HepG2 (cell line): ENCODE measurements at regions not wholly inside any gene's neighbourhood (a gene's known extent, or its start where the extent isn't known, plus 50 kb on each side); places are given as distances from the start of the nearest gene placed in this dataset.

Experiments
- ATAC-seq: fragments of 200-7000 bp; cut with Tn5 transposase; 3 replicates; pipeline ENCODE4 v1.9.1; 2020; ENCODE audit warnings: mild to moderate bottlenecking, moderate library complexity
- BruUV-seq: library from RNA; stranded (reverse); fragments of 400-500 nt; replicated peaks from 2 replicates; lab custom pipeline; 2021; lab: Mats Ljungman, UMichigan
- CTCF ChIA-PET: fragments of 300-600 bp; formaldehyde crosslinking; extraction: SDS; loops from one replicate; lab custom pipeline; 2021; ENCODE audit warnings: low total read pairs, inconsistent platforms, low intra/inter-chr PET ratio; lab: Yijun Ruan, JAX
- POLR2A ChIA-PET: fragments of 350-600 bp; sonication (Branson Sonifier 250); formaldehyde crosslinking; loops from one replicate; lab custom pipeline; 2020; ENCODE audit warnings: antibody characterized with exemption, inconsistent platforms; lab: Yijun Ruan, JAX
- DNase-seq: peaks from one replicate; pipeline ENCODE4 v3.0.0-alpha.2; 2015; ENCODE audit warnings: low spot score
- FAIRE-seq: peaks from 3 replicates; lab custom pipeline; 2011; peaks lifted over from hg19 to GRCh38; lab: Jason Lieb, UNC
- H2AFZ ChIP-seq: one replicate; pipeline ENCODE4 v1.6.1; 2011; ENCODE audit warnings: low read length, inconsistent platforms
- H3K27ac ChIP-seq: fragments of 300-600 bp; 3 replicates; pipeline ENCODE4 v1.8.0; 2011; ENCODE audit warnings: mixed run types, mild to moderate bottlenecking, mixed read lengths, low read length, inconsistent platforms; ENCODE audit not compliant: insufficient read depth; ENCODE audit errors: extremely low read length
- H3K27me3 ChIP-seq, 2 experiments: fragments of 200-600 bp in 1 of 2; 2 replicates in 1 of 2; 3 replicates in 1 of 2; pipeline versions ENCODE4 v1.6.0 to v1.8.0; 2011; ENCODE audit warnings: low read length in 2 of 2, mild to moderate bottlenecking in 2 of 2, moderate library complexity in 2 of 2, inconsistent platforms in 1 of 2; ENCODE audit not compliant: insufficient read depth in 2 of 2, control insufficient read depth in 1 of 2
- H3K36me3 ChIP-seq, 2 experiments: fragments of 200-600 bp in 1 of 2; replicated peaks in 1 of 2; 2 replicates in 1 of 2; 3 replicates in 1 of 2; pipeline versions ENCODE4 v1.5.1 to v1.8.0; 2011; ENCODE audit warnings: low read length in 2 of 2, inconsistent platforms in 1 of 2; ENCODE audit not compliant: insufficient read depth in 2 of 2, control insufficient read depth in 1 of 2
- H3K4me1 ChIP-seq: 2 replicates; pipeline ENCODE4 v1.5.1; 2012; ENCODE audit warnings: low read length, inconsistent platforms; ENCODE audit not compliant: insufficient read depth
- H3K4me2 ChIP-seq: 2 replicates; pipeline ENCODE4 v1.6.0; 2011; ENCODE audit warnings: low read depth, low read length, inconsistent platforms
- H3K4me3 ChIP-seq, 3 experiments: fragments of 200-600 bp in 1 of 3; sonication (generic), shearing (Covaris generic) in 1 of 3; replicated peaks in 1 of 3; 2 replicates each; pipeline ENCODE4 v1.5.1; 2011 to 2016; ENCODE audit warnings: low read length in 3 of 3, inconsistent platforms in 2 of 3, low read depth in 2 of 3, mild to moderate bottlenecking in 2 of 3, control low read depth in 1 of 3, mixed read lengths in 1 of 3; ENCODE audit not compliant: insufficient read depth in 1 of 3
- H3K79me2 ChIP-seq: one replicate; pipeline ENCODE4 v1.6.1; 2011; ENCODE audit warnings: low read length, inconsistent platforms; ENCODE audit not compliant: insufficient read depth
- H3K9ac ChIP-seq: 2 replicates; pipeline ENCODE4 v1.6.0; 2011; ENCODE audit warnings: mild to moderate bottlenecking, low read depth, low read length, inconsistent platforms; ENCODE audit not compliant: insufficient read depth
- H3K9me3 ChIP-seq: 2 replicates; pipeline ENCODE4 v1.5.1; 2012; ENCODE audit warnings: mild to moderate bottlenecking, low read length
- H4K20me1 ChIP-seq: 2 replicates; pipeline ENCODE4 v1.6.0; 2011; ENCODE audit warnings: inconsistent platforms, mild to moderate bottlenecking, low read length, moderate library complexity; ENCODE audit not compliant: insufficient read depth
- GRHL1 ChIP-seq: sonication (generic); formaldehyde crosslinking; conservative IDR thresholded peaks from 2 replicates; pipeline ENCODE4 v1.8.0; 2022; ENCODE audit warnings: missing genetic modification reagents
- PAWR ChIP-seq: sonication (generic); formaldehyde crosslinking; IDR thresholded peaks from 2 replicates; pipeline ENCODE4 v1.4.0; 2020; ENCODE audit warnings: missing genetic modification reagents, mild to moderate bottlenecking, borderline replicate concordance
- TBL1XR1 ChIP-seq: fragments of 150-350 bp; IDR thresholded peaks from 2 replicates; pipeline ENCODE4 v1.6.1; 2014; ENCODE audit warnings: borderline replicate concordance, low read length; ENCODE audit not compliant: partially characterized antibody
- TOPORS ChIP-seq: sonication (generic); formaldehyde crosslinking; IDR thresholded peaks from 2 replicates; pipeline ENCODE4 v1.8.0; 2023; ENCODE audit warnings: mild to moderate bottlenecking, missing genetic modification reagents
- ZBTB34 ChIP-seq: sonication (generic); formaldehyde crosslinking; IDR thresholded peaks from 2 replicates; pipeline ENCODE4 v1.8.0; 2022; ENCODE audit warnings: mild to moderate bottlenecking, missing genetic modification reagents
- ZNF225 ChIP-seq: sonication (generic); formaldehyde crosslinking; IDR thresholded peaks from 2 replicates; pipeline ENCODE4 v1.4.0; 2020; ENCODE audit warnings: mild to moderate bottlenecking, missing genetic modification reagents
- WGBS: methylation state at CpG from one replicate; pipeline ENCODE4 v1.1.6; 2017; ENCODE audit warnings: low lambda C conversion rate; 5-methylcytosine and 5-hydroxymethylcytosine counted together
- in situ Hi-C: cut with HindIII; loops from 2 replicates; pipeline ENCODE4 v1.10.0; 2017; ENCODE audit warnings: low pct_unique_long_range_greater_than_20kb; ENCODE audit not compliant: extremely low pct_ligation_motif_present
- intact Hi-C: fragments of 100-400 bp; cut with micrococcal nuclease; formaldehyde crosslinking; loops from one replicate; pipeline ENCODE4 v1.10.0; 2022; ENCODE audit not compliant: unreplicated experiment

GRCh38 chr5:89777758-89778157 lies 631.8 kb downstream of the CETN3 start (continued):
- TF ChIP-seq ZBTB34 (CRISPR knock-in tag), result no peak
- no peak for TF ChIP-seq TBL1XR1
- no peak for TF ChIP-seq GRHL1 (CRISPR knock-in tag)
- no peak for TF ChIP-seq ZNF225 (CRISPR knock-in tag)
- TF ChIP-seq, all 625 proteins: peak for 0

DNA sequence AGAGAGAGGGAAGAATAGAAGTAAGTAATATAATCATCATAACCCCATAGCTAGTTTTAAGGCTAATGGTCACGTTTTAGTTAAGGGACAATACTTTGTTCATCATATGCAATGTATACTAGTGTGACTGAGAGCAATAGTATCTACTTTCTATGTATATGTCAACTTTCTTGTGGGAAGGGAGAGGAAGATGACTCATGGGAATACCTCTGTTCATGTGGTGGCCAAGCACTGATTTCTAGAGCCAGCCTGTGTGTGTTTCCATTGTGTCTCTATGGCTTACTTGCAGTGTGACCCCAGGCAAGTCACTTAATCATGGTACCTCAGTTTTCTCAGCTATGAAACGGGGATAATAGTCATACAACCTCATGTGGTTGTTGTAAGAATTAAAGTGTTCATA lies 639.6 kb downstream of the CETN3 start:
- no peak for DNase-seq
- Histone ChIP-seq H3K27me3 (no peaks in the 10 kb centered on the region), H3K4me3 (no peak overlapping the region), H4K20me1 (no peaks in the 10 kb centered on the region), H3K9ac (no peak overlapping the region), H3K27ac (no peak overlapping the region), H3K9me3 (peaks cover 21% of the 10 kb centered on the region), H3K79me2 (no peaks in the 10 kb centered on the region)
- BruUV-seq, result no TSS peak
- in situ Hi-C loops, result no loop called here
- CTCF ChIA-PET, result no interaction called here
- POLR2A ChIA-PET, result no interaction called here
- intact Hi-C loops, result no loop called here
- TF ChIP-seq PAWR (CRISPR knock-in tag) (no peak), TOPORS (CRISPR knock-in tag) (no peak)
- TF ChIP-seq, all 625 proteins: peak for 0
- ATAC-seq, result no peak
- Histone ChIP-seq H3K4me2 (no peak overlapping the region), H3K36me3 (no peaks in the 10 kb centered on the region), H2AFZ (no peak overlapping the region), H3K4me1 (no peaks in the 10 kb centered on the region)
- 3% methylated on average over 2 of the region's 2 CpGs for WGBS
- FAIRE-seq, result no peak
